HG02884 (cell line): ENCODE measurements at regions not wholly inside any gene's neighbourhood (a gene's known extent, or its start where the extent isn't known, plus 50 kb on each side); places are given as distances from the start of the nearest gene placed in this dataset.

ENCODE experiments used
- ATAC-seq: cut with Tn5 transposase; IDR thresholded peaks from one replicate; pipeline ENCODE4 v1.9.1; 2021; ENCODE audit warnings: mild to moderate bottlenecking, moderate library complexity; ENCODE audit not compliant: unreplicated experiment

GRCh38 chr12:61821381-61821780 is 438.8 kb upstream of the USP15 start:
- no peak for ATAC-seq

GRCh38 chr12:61823102-61823501 is 437.1 kb upstream of the USP15 start:
- ATAC-seq = no peak

- no peak for ATAC-seq
Measured at GRCh38 chr12:61846765-61847164, 413.4 kb upstream of the USP15 start.

DNA sequence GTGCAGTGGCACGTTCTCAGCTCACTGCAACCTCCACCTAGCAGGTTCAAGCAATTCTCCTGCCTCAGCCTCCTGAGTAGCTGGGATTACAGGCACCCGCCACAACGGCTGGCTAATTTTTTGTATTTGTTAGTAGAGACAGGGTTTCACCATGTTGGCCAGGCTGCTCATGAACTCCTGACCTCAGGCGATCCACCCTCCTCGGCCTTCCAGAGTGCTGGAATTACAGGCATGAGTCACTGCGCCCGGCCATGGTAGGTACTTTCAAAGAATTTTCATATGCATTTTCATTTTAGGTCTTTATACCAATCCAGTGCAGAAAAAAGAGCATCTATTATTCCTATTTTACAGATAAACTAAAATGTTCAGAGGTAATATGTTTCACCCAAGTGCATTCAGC is 411.3 kb upstream of the USP15 start:
- ATAC-seq = no peak

- ATAC-seq = no peak
Measured at GRCh38 chr12:61853945-61854344, 406.3 kb upstream of the USP15 start.

DNA sequence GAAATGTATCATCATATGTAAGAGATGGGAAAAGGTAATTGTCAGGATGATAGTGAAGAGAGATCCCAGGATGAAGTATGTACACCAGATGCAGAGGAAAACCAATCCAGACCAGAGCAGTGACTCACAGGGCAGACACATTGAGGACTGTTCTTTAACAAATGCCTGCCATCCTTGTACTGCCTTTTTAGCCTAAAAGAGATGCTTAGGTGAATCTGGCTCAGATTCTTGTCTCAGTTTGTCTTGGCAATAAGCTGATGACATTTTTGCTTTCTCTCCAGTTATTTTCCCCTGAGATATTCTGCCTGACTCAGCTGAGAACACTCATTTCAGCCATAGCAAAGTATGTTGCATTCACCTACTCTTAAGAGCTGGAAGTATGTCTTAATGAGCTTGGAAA is 405.3 kb upstream of the USP15 start:
- ATAC-seq = no peak

DNA sequence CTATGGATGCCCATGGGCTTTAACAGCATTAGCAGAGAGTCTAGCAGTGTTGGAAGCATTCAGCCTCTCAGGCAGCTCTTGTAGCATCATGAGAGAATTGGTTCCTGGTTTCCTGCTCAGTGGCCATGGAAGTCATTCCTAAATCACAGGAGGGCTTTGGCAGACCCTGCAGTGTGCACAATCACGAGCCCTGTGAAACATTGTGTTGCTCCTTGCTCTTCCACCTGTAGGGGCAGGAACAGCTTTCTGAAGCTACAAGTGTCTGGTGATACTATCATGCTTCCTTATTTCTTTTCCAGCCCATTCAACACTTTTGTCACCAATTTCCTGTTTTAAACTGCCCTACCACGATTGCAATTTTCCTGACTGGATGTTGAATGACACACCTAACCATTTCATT is 402.2 kb upstream of the USP15 start:
- ATAC-seq = no peak

- ATAC-seq = no peak
Measured at GRCh38 chr12:61860451-61860850, 399.8 kb upstream of the USP15 start.

- no peak for ATAC-seq
Measured at GRCh38 chr12:61862986-61863385, 397.2 kb upstream of the USP15 start.

- no peak for ATAC-seq
Measured at GRCh38 chr12:61863811-61864210, 396.4 kb upstream of the USP15 start.

DNA sequence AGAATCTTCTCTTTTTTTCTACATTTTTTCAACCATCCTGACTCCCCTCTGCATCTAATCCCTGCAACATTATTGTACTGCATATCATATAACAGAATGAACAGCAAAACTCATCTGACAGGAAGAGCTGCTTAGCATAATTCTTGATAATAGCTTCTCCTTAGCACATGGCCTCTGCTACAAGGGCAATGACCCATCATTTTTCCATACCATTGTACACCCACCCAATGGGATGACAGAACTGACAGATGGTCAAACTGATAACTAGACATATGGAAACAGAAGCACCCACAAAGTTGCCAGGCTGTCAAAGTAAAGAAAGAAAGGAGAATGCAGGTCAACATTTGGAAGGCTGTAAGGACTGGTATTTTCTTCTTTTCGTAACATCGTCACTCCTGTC is 390.4 kb upstream of the USP15 start:
- no peak for ATAC-seq

DNA sequence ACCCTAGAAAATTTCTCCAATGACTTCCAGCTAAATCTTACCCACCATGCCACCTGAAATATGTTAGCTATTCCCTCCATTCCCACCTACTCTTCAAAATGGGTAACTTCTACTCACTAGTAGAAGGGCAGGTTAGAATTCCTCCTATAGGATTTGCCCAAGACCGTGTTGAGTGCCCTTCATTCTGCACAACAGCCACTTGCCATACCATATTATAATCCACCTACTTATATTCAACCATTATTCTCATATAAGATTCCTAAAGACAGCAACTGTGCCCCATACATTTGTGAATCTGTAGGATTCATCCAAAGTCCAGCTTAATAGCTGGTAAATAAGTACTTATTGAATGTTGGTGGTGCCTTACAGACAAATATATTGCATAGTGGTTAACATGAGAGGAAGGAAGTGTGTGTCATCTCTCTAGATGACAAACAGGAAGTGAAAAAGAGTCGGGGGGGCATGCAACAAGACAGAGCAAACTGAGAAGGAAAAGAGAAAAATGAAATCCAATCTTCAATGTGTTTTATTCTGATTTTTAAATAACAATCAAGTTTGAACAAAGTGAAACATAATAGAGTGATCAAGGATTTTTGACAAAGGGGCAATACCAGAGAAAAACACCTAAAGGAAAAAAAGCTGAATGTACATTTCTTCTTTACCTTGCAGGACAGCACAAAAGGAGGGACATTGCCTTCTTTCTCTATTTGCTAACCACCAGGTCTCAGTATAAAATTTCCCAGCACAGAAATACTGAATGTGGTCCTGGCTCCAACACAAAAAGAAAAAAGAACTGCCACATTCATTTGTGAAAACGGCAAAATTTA is 389.3 kb upstream of the USP15 start:
- ATAC-seq = no peak

GRCh38 chr12:61871485-61871810 is 388.8 kb upstream of the USP15 start:
- ATAC-seq = no peak

DNA sequence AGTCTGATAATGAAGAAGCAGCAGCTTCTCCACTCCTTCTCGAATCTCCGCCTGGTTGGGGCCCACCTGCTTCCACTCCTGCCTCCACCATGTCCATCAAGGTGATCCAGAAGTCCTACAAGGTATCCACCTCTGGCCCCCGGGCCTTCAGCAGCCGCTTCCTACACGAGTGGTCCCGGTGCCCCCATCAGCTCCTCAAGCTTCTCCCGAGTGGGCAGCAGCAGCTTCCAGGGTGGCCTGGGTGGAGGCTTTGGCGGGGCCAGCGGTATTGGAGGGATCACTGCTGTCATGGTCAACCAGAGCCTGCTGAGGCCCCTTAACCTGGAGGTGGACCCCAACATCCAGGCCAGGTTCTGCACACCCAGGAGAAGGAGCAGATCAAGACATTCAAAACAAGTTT is 381.0 kb upstream of the USP15 start:
- ATAC-seq = no peak

DNA sequence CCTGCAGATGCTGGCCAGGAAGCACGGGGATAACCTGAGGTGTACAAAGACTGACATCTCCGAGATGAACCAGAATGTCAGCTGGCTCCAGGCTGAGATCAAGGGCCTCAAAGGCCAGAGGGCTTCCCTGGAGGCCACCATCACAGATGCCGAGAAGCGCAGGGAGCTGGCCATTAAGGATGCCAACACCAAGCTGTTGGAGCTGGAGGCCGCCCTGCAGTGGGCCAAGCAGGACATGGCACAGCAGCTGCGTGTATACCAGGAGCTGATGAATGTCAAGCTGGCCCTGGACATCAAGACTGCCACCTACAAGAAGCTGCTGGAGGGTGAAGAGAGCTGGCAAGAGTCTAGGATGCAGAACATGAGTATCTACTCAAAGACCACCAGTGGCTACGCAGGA is 380.0 kb upstream of the USP15 start:
- no peak for ATAC-seq

GRCh38 chr12:61891632-61892031 is 368.6 kb upstream of the USP15 start:
- no peak for ATAC-seq

DNA sequence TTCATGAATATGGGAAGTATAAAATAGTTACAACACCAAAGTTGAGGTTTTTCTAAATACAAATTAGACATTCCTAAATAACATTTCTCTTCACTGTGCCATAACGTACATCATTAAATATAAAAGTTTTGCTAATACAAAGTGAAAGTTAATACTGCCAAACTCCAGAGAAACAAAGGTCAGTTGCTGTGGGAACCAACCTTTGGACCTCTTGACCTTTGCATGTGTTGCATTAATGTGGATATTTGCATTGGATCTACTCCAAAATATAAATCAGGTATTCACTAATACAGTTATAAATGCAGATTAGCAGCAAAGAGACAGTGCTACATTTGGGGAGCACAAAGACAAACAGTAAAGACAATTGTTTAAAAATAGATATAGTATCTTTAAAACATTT is 366.0 kb upstream of the USP15 start:
- ATAC-seq = no peak

DNA sequence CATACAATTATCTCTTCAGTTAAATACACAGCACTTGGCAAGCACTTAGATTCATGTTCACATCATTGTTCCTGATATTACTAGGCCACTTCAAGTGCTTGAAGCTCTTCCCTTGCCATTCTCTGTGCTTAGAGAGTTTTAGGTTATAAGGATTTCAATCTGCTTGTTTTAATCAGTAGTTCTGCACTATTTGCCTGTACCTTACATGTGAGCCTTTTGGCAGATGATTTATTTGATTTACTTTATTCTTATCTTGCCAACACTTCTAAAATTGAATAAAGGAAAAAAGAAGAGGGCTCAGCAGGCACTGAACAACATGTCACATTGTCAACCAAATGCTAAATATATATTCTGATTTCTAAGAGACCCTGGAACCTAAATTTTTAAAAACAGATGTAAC is 363.8 kb upstream of the USP15 start:
- no peak for ATAC-seq

GRCh38 chr12:61902403-61902802 is 357.8 kb upstream of the USP15 start:
- ATAC-seq = no peak

DNA sequence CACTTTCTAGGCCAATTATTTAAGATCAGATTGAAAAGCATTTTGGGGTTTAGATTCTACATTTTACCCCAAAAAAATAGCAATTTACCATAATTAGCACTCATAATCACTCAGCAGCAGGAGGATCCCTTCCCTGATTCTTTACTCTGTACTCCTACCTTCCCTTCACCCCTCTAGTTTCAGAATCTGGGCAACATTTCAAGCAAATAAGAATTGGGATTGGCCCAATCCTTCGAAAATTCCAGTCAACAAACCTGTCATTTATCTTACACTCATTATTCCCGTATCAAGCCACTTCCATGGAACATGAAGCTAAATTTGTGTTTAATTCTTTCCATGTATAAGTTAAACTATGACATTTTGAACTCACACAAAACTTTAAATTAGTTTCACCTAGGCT is 349.1 kb upstream of the USP15 start:
- ATAC-seq = no peak

GRCh38 chr12:61915420-61915819 is 344.8 kb upstream of the USP15 start:
- no peak for ATAC-seq

DNA sequence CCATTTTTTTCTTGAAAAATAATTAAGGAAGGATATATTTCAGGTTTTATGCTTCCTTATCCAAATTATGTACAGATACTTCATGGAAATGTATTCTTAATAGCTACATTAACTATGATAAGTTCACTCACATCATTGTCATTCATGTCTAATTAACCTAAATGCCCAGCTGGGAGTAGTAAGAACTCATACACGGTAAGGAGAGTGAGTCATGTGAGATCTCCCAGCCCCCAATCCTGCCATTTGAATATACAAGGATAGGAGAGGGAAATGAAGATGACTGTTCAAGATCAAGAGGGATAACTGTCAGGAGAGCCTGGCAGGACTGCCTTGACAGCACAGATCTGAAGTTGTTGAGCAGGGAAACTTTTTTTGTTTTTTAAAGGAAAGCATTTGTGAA is 343.4 kb upstream of the USP15 start:
- no peak for ATAC-seq

- ATAC-seq = no peak
Measured at GRCh38 chr12:61919686-61920085, 340.5 kb upstream of the USP15 start.
